Liver (tissue), 7 donors: ENCODE measurements at regions not wholly inside any gene's neighbourhood (a gene's known extent, or its start where the extent isn't known, plus 50 kb on each side); places are given as distances from the start of the nearest gene placed in this dataset.

Experiments
- DNase-seq: peaks from one replicate; pipeline ENCODE4 v3.0.0-alpha.2; 2017; ENCODE audit warnings: low spot score
- H3K27ac ChIP-seq, 2 donors: one replicate each; pipeline ENCODE4 v1.7.0; 2013; ENCODE audit warnings: inconsistent platforms in 2 of 2, low read length in 2 of 2, control low read depth in 1 of 2, low read depth in 1 of 2, mild to moderate bottlenecking in 1 of 2
- H3K27me3 ChIP-seq, 4 donors: one replicate each; pipeline versions ENCODE4 v1.6.1 to v1.7.0; 2013; ENCODE audit warnings: low read length in 3 of 4, inconsistent platforms in 1 of 4, mild to moderate bottlenecking in 1 of 4, moderate library complexity in 1 of 4; ENCODE audit not compliant: control insufficient read depth in 4 of 4, insufficient read depth in 4 of 4
- H3K36me3 ChIP-seq, 4 donors: one replicate each; pipeline versions ENCODE4 v1.6.1 to v1.7.0; 2013; ENCODE audit warnings: low read length in 3 of 4, mild to moderate bottlenecking in 3 of 4, low read depth in 1 of 4, moderate library complexity in 1 of 4; ENCODE audit not compliant: control insufficient read depth in 4 of 4, insufficient read depth in 3 of 4
- H3K4me1 ChIP-seq, 4 donors: one replicate each; pipeline versions ENCODE4 v1.6.1 to v1.7.0; 2013; ENCODE audit warnings: low read length in 3 of 4, mild to moderate bottlenecking in 3 of 4, moderate library complexity in 1 of 4; ENCODE audit not compliant: control insufficient read depth in 4 of 4, insufficient read depth in 4 of 4
- H3K4me3 ChIP-seq, 3 donors: one replicate each; pipeline versions ENCODE4 v1.6.1 to v1.7.0; 2013; ENCODE audit warnings: low read length in 3 of 3, control low read depth in 1 of 3, low read depth in 1 of 3, mild to moderate bottlenecking in 1 of 3
- H3K9ac ChIP-seq, 2 donors: one replicate each; pipeline ENCODE4 v1.7.0; 2013; ENCODE audit warnings: low read length in 2 of 2, mild to moderate bottlenecking in 2 of 2, moderate library complexity in 2 of 2, control low read depth in 1 of 2, low read depth in 1 of 2
- H3K9me3 ChIP-seq, 4 donors: one replicate each; pipeline versions ENCODE4 v1.6.1 to v1.7.0; 2013; ENCODE audit warnings: low read length in 3 of 4; ENCODE audit not compliant: control insufficient read depth in 4 of 4
- FOXA1 ChIP-seq: IDR thresholded peaks from 2 replicates; pipeline ENCODE4 v1.6.1; 2016; ENCODE audit warnings: antibody characterized with exemption
- FOXA2 ChIP-seq: IDR thresholded peaks from 2 replicates; pipeline ENCODE4 v1.6.1; 2016; ENCODE audit warnings: antibody characterized with exemption
- GABPA ChIP-seq, 2 donors: IDR thresholded peaks in 1 of 2; conservative IDR thresholded peaks in 1 of 2; 2 replicates each; pipeline ENCODE4 v1.6.1; 2016; ENCODE audit warnings: antibody characterized with exemption in 2 of 2, mild to moderate bottlenecking in 1 of 2, moderate library complexity in 1 of 2
- HNF4A ChIP-seq, 2 donors: conservative IDR thresholded peaks; 2 replicates each; pipeline ENCODE4 v1.6.1; 2016; ENCODE audit warnings: antibody characterized with exemption in 2 of 2, mild to moderate bottlenecking in 2 of 2
- JUND ChIP-seq, 2 donors: IDR thresholded peaks; 2 replicates each; pipeline ENCODE4 v1.6.1; 2016; ENCODE audit warnings: antibody characterized with exemption in 2 of 2
- NR2F2 ChIP-seq: IDR thresholded peaks from 2 replicates; pipeline ENCODE4 v1.6.1; 2016; ENCODE audit warnings: antibody characterized with exemption
- RAD21 ChIP-seq, 2 donors: IDR thresholded peaks; 2 replicates each; pipeline ENCODE4 v1.6.1; 2016; ENCODE audit warnings: antibody characterized with exemption in 2 of 2, mild to moderate bottlenecking in 2 of 2
- SP1 ChIP-seq: IDR thresholded peaks from 2 replicates; pipeline ENCODE4 v1.6.1; 2018; ENCODE audit warnings: antibody characterized with exemption, mild to moderate bottlenecking
- TAF1 ChIP-seq: conservative IDR thresholded peaks from 2 replicates; pipeline ENCODE4 v1.6.1; 2016; ENCODE audit warnings: antibody characterized with exemption, mild to moderate bottlenecking
- YY1 ChIP-seq: IDR thresholded peaks from 2 replicates; pipeline ENCODE4 v1.6.1; 2016; ENCODE audit warnings: antibody characterized with exemption, mild to moderate bottlenecking
- ZBTB33 ChIP-seq: IDR thresholded peaks from 2 replicates; pipeline ENCODE4 v1.6.1; 2016; ENCODE audit warnings: antibody characterized with exemption
- WGBS: extraction: QIAGEN DNeasy Blood & Tissue Kit; methylation state at CpG from one replicate; pipeline ENCODE4 v1.1.7; 2013; 5-methylcytosine and 5-hydroxymethylcytosine counted together
- donor health status: healthy.
- donor health status: healthy.
- donor health status: healthy.
- donor health status: healthy.

GRCh38 chr4:1500966-1501753 is 94.9 kb upstream of the NKX1-1 start:
- no peaks in the 10 kb centered on the region for H3K36me3 ChIP-seq
- H3K4me3 ChIP-seq: no peak overlapping the region
- no peak for TF ChIP-seq ZBTB33
- TF ChIP-seq JUND (IDR thresholded peaks at IDR 0.05): no peak
- TF ChIP-seq NR2F2: no peak
- no peak for TF ChIP-seq YY1
- H3K9ac ChIP-seq: no peak overlapping the region
- H3K27me3 ChIP-seq: peaks cover 0 to 2% (median 0%) of the 10 kb centered on the region in 4 donors
- no peak for DNase-seq
- no peaks in the 10 kb centered on the region for H3K9me3 ChIP-seq
- H3K27ac ChIP-seq: no peak overlapping the region
- 80% methylated on average over 15 of the region's 15 CpGs for WGBS
- H3K4me1 ChIP-seq: no peaks in the 10 kb centered on the region

GRCh38 chr4:1500231-1500965 is 94.2 kb upstream of the NKX1-1 start:
- WGBS: 90% methylated on average over 18 of the region's 18 CpGs
- H3K36me3 ChIP-seq: no peaks in the 10 kb centered on the region
- no peaks in the 10 kb centered on the region for H3K9me3 ChIP-seq
- H3K4me1 ChIP-seq: no peaks in the 10 kb centered on the region
- no peak overlapping the region for H3K4me3 ChIP-seq
- peaks cover 0 to 2% (median 0%) of the 10 kb centered on the region in 4 donors for H3K27me3 ChIP-seq
- no peak for TF ChIP-seq TAF1
- TF ChIP-seq HNF4A (conservative IDR thresholded peaks at IDR 0.05): no peak
- no peak for TF ChIP-seq YY1
- no peak for TF ChIP-seq SP1
- H3K27ac ChIP-seq: no peak overlapping the region
- no peak for DNase-seq
- no peak overlapping the region for H3K9ac ChIP-seq

GRCh38 chr4:1499465-1499864 is 93.2 kb upstream of the NKX1-1 start:
- H3K9me3 ChIP-seq: no peaks in the 10 kb centered on the region
- H3K36me3 ChIP-seq: no peaks in the 10 kb centered on the region
- TF ChIP-seq JUND (IDR thresholded peaks at IDR 0.05): no peak
- no peaks in the 10 kb centered on the region for H3K4me1 ChIP-seq
- H3K9ac ChIP-seq: no peak overlapping the region
- 67% methylated on average over 7 of the region's 7 CpGs for WGBS
- H3K27me3 ChIP-seq: no peaks in the 10 kb centered on the region
- DNase-seq: no peak
- H3K27ac ChIP-seq: no peak overlapping the region
- H3K4me3 ChIP-seq: no peak overlapping the region

GRCh38 chr4:1497189-1497801 is 91.1 kb upstream of the NKX1-1 start:
- H3K27me3 ChIP-seq: no peaks in the 10 kb centered on the region
- WGBS: 62% methylated on average over 7 of the region's 7 CpGs
- DNase-seq: no peak
- H3K4me1 ChIP-seq: no peaks in the 10 kb centered on the region
- no peaks in the 10 kb centered on the region for H3K9me3 ChIP-seq
- no peak overlapping the region for H3K9ac ChIP-seq
- no peak overlapping the region for H3K27ac ChIP-seq
- no peaks in the 10 kb centered on the region for H3K36me3 ChIP-seq
- H3K4me3 ChIP-seq: no peak overlapping the region
- TF ChIP-seq FOXA1 (no peak), YY1 (no peak), SP1 (no peak), FOXA2 (no peak), GABPA (IDR thresholded peaks at IDR 0.05 in 1 of 2, conservative IDR thresholded peaks at IDR 0.05 in 1 of 2) (no peak), RAD21 (IDR thresholded peaks at IDR 0.05) (no peak), HNF4A (conservative IDR thresholded peaks at IDR 0.05) (no peak), TAF1 (no peak), NR2F2 (no peak)
